Keratinocyte (primary cell): ENCODE measurements at regions not wholly inside any gene's neighbourhood (a gene's known extent, or its start where the extent isn't known, plus 50 kb on each side); places are given as distances from the start of the nearest gene placed in this dataset.

Experiments used
- EZH2 ChIP-seq: IDR thresholded peaks from one replicate; pipeline ENCODE4 v1.6.1; 2012; ENCODE audit warnings: inconsistent platforms, mild to moderate bottlenecking, low read length, moderate library complexity
- TF ChIP-seq, protein P1 (sequence below), 3 experiments: IDR thresholded peaks in 1 of 3; conservative IDR thresholded peaks in 1 of 3; optimal IDR thresholded peaks in 1 of 3; 2 replicates in 2 of 3; 3 replicates in 1 of 3; pipeline versions ENCODE3 to v1.5.1; 2011; ENCODE audit warnings: low read length in 3 of 3, mild to moderate bottlenecking in 3 of 3, moderate library complexity in 2 of 3, control low read depth in 1 of 3, inconsistent platforms in 1 of 3; ENCODE audit not compliant: insufficient read depth in 2 of 3; ENCODE audit errors: extremely low read depth in 1 of 3

GRCh38 chr6:165818200-165818599 is 155.2 kb upstream of the PDE10A start:
- TF ChIP-seq, protein P1, sequence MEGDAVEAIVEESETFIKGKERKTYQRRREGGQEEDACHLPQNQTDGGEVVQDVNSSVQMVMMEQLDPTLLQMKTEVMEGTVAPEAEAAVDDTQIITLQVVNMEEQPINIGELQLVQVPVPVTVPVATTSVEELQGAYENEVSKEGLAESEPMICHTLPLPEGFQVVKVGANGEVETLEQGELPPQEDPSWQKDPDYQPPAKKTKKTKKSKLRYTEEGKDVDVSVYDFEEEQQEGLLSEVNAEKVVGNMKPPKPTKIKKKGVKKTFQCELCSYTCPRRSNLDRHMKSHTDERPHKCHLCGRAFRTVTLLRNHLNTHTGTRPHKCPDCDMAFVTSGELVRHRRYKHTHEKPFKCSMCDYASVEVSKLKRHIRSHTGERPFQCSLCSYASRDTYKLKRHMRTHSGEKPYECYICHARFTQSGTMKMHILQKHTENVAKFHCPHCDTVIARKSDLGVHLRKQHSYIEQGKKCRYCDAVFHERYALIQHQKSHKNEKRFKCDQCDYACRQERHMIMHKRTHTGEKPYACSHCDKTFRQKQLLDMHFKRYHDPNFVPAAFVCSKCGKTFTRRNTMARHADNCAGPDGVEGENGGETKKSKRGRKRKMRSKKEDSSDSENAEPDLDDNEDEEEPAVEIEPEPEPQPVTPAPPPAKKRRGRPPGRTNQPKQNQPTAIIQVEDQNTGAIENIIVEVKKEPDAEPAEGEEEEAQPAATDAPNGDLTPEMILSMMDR (optimal IDR thresholded peaks at IDR 0.05 in 1 of 3, IDR thresholded peaks at IDR 0.05 in 1 of 3, conservative IDR thresholded peaks at IDR 0.05 in 1 of 3; ENCODE audit: extremely low read depth in 1 of 3, insufficient read depth in 2 of 3, low read length in 3 of 3): no peak
- TF ChIP-seq EZH2: no peak
